ENCODE measurements at regions not wholly inside any gene's neighbourhood (a gene's known extent, or its start where the extent isn't known, plus 50 kb on each side); places are given as distances from the start of the nearest gene placed in this dataset.

- TF ChIP-seq TEAD1 (CRISPR knock-in tag; IDR thresholded peaks at IDR 0.05) (no peak), CTCF (IDR thresholded peaks at IDR 0.05 in 2 of 3, conservative IDR thresholded peaks at IDR 0.05 in 1 of 3; ENCODE audit: insufficient read depth in 2 of 3, low read depth in 1 of 3, low read length in 3 of 3) (no peak), HDGF (IDR thresholded peaks at IDR 0.05) (no peak), POLR2AphosphoS5 (IDR thresholded peaks at IDR 0.05; ENCODE audit: control insufficient read depth, insufficient read depth, low read depth, low read length) (no peak), POLR2A (conservative IDR thresholded peaks at IDR 0.05) (no peak), VEZF1 (CRISPR knock-in tag; IDR thresholded peaks at IDR 0.05) (no peak), NR1H2 (CRISPR knock-in tag; IDR thresholded peaks at IDR 0.05) (no peak), IRF9 (tag; IDR thresholded peaks at IDR 0.05) (no peak), CBX1 (IDR thresholded peaks at IDR 0.05; ENCODE audit: low read depth) (no peak)
Measured at GRCh38 chr1:74818661-74819456, 85.9 kb downstream of the TYW3 start.

All from K562 (cell line).